ENCODE measurements at regions not wholly inside any gene's neighbourhood (a gene's known extent, or its start where the extent isn't known, plus 50 kb on each side); places are given as distances from the start of the nearest gene placed in this dataset.

DNA sequence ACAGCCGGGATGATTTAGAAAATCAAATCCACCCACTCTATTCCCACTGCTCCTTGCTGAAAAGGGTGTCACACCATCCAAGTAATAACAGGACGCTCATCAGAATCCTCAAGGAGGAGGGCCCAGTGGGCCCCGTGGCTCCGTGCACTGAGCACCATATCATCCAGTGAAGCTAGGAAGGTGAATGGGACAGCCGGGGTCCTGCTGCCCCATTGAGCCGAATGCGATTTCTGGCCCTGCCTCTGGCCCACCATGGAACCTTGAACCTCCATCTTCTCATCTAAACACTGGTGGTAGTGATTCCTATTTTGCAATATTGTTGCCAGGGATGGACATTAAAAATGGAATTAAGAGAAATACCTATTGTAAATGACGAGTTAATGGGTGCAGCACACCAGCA lies 99.1 kb upstream of the SLC6A11 start (continued):
- TF ChIP-seq CTCF (conservative IDR thresholded peaks at IDR 0.05; ENCODE audit: low read depth in 2 of 2) (no peak), STAT1 (IDR thresholded peaks at IDR 0.05; ENCODE audit: unreplicated experiment) (no peak), NANOG (IDR thresholded peaks at IDR 0.05; ENCODE audit: borderline replicate concordance) (no peak), JUNB (IDR thresholded peaks at IDR 0.05; ENCODE audit: unreplicated experiment) (no peak), ZNF331 (CRISPR knock-in tag; IDR thresholded peaks at IDR 0.05; ENCODE audit: low read depth) (no peak)

DNA sequence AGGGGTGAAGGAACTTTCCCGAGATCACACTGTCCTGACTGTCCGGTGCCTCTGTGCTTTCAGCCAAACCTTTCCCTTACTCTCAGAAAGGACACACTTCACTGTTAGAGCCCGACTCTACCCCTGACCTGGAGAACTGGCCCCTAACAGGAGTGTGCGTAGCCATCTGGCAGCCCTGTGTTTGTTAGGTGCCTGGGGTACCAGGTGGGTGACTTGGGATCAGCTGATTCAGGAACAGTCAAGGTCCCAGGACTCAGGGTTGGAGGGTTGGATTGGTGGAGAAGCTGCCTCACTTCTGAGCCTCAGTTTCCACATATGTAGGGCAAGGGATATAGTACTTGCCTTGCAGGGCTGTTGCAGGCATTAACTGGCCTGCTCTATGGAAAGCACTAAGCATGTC lies 98.3 kb upstream of the SLC6A11 start:
- peaks cover 4% of the 10 kb centered on the region; the same call in 1 of the 2 replicates for H3K4me1 ChIP-seq (ENCODE audit: insufficient read depth)
- Mint-ChIP-seq H3K4me1 (peaks cover 4% of the 10 kb centered on the region), H3K27me3 (ENCODE audit: insufficient read depth, low read depth, poor library complexity) (peaks cover 4% of the 10 kb centered on the region), H3K27ac (no peak overlapping the region), H3K4me3 (no peak overlapping the region), H3K36me3 (ENCODE audit: low read depth) (no peaks in the 10 kb centered on the region), H3K9me3 (peaks cover 10% of the 10 kb centered on the region; the same call in 2 of the 3 replicates)
- no peaks in the 10 kb centered on the region for H3K36me3 ChIP-seq (ENCODE audit: insufficient read depth)
- DNase-seq (ENCODE audit: low spot score) = no peak
- H3K4me3 ChIP-seq = no peak overlapping the region
- TF ChIP-seq, protein P1, sequence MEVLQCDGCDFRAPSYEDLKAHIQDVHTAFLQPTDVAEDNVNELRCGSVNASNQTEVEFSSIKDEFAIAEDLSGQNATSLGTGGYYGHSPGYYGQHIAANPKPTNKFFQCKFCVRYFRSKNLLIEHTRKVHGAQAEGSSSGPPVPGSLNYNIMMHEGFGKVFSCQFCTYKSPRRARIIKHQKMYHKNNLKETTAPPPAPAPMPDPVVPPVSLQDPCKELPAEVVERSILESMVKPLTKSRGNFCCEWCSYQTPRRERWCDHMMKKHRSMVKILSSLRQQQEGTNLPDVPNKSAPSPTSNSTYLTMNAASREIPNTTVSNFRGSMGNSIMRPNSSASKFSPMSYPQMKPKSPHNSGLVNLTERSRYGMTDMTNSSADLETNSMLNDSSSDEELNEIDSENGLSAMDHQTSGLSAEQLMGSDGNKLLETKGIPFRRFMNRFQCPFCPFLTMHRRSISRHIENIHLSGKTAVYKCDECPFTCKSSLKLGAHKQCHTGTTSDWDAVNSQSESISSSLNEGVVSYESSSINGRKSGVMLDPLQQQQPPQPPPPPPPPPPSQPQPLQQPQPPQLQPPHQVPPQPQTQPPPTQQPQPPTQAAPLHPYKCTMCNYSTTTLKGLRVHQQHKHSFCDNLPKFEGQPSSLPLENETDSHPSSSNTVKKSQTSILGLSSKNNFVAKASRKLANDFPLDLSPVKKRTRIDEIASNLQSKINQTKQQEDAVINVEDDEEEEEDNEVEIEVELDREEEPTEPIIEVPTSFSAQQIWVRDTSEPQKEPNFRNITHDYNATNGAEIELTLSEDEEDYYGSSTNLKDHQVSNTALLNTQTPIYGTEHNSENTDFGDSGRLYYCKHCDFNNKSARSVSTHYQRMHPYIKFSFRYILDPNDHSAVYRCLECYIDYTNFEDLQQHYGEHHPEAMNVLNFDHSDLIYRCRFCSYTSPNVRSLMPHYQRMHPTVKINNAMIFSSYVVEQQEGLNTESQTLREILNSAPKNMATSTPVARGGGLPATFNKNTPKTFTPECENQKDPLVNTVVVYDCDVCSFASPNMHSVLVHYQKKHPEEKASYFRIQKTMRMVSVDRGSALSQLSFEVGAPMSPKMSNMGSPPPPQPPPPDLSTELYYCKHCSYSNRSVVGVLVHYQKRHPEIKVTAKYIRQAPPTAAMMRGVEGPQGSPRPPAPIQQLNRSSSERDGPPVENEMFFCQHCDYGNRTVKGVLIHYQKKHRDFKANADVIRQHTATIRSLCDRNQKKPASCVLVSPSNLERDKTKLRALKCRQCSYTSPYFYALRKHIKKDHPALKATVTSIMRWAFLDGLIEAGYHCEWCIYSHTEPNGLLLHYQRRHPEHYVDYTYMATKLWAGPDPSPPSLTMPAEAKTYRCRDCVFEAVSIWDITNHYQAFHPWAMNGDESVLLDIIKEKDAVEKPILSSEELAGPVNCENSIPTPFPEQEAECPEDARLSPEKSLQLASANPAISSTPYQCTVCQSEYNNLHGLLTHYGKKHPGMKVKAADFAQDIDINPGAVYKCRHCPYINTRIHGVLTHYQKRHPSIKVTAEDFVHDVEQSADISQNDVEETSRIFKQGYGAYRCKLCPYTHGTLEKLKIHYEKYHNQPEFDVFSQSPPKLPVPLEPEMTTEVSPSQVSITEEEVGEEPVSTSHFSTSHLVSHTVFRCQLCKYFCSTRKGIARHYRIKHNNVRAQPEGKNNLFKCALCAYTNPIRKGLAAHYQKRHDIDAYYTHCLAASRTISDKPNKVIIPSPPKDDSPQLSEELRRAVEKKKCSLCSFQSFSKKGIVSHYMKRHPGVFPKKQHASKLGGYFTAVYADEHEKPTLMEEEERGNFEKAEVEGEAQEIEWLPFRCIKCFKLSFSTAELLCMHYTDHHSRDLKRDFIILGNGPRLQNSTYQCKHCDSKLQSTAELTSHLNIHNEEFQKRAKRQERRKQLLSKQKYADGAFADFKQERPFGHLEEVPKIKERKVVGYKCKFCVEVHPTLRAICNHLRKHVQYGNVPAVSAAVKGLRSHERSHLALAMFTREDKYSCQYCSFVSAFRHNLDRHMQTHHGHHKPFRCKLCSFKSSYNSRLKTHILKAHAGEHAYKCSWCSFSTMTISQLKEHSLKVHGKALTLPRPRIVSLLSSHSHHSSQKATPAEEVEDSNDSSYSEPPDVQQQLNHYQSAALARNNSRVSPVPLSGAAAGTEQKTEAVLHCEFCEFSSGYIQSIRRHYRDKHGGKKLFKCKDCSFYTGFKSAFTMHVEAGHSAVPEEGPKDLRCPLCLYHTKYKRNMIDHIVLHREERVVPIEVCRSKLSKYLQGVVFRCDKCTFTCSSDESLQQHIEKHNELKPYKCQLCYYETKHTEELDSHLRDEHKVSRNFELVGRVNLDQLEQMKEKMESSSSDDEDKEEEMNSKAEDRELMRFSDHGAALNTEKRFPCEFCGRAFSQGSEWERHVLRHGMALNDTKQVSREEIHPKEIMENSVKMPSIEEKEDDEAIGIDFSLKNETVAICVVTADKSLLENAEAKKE (CRISPR knock-in tag; IDR thresholded peaks at IDR 0.05) = no peak
- no peak for TF ChIP-seq CTCF (conservative IDR thresholded peaks at IDR 0.05; ENCODE audit: low read depth in 2 of 2)
- no peak for TF ChIP-seq ZNF331 (CRISPR knock-in tag; IDR thresholded peaks at IDR 0.05; ENCODE audit: low read depth)
- no peak for TF ChIP-seq JUNB (IDR thresholded peaks at IDR 0.05; ENCODE audit: unreplicated experiment)
- TF ChIP-seq POLR2AphosphoS5 (IDR thresholded peaks at IDR 0.05; ENCODE audit: low read depth) = no peak
- TF ChIP-seq, protein P2, sequence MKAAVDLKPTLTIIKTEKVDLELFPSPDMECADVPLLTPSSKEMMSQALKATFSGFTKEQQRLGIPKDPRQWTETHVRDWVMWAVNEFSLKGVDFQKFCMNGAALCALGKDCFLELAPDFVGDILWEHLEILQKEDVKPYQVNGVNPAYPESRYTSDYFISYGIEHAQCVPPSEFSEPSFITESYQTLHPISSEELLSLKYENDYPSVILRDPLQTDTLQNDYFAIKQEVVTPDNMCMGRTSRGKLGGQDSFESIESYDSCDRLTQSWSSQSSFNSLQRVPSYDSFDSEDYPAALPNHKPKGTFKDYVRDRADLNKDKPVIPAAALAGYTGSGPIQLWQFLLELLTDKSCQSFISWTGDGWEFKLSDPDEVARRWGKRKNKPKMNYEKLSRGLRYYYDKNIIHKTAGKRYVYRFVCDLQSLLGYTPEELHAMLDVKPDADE (IDR thresholded peaks at IDR 0.05) = no peak
- no peak for TF ChIP-seq STAT1 (IDR thresholded peaks at IDR 0.05; ENCODE audit: unreplicated experiment)
- no peak for TF ChIP-seq REST (IDR thresholded peaks at IDR 0.05; ENCODE audit: unreplicated experiment)
- TF ChIP-seq EZH2 (IDR thresholded peaks at IDR 0.05; ENCODE audit: low read depth, unreplicated experiment) = no peak
- no peaks in the 10 kb centered on the region for H3K79me2 ChIP-seq (replicated peaks; ENCODE audit: insufficient read depth)
- ATAC-seq = no peak
- no peak overlapping the region for H2AFZ ChIP-seq
- no peaks in the 10 kb centered on the region for H3F3A ChIP-seq (replicated peaks; ENCODE audit: low read depth)
- H3K9me2 ChIP-seq (ENCODE audit: insufficient read depth) = no peaks in the 10 kb centered on the region
- H4K20me1 ChIP-seq (replicated peaks; ENCODE audit: insufficient read depth) = no peaks in the 10 kb centered on the region
- no peak overlapping the region for H3K27ac ChIP-seq (ENCODE audit: low read depth)
- H3K4me2 ChIP-seq = no peak overlapping the region
- H3K27me3 ChIP-seq (ENCODE audit: insufficient read depth) = no peaks in the 10 kb centered on the region
